Endothelial cell of umbilical vein (primary cell): ENCODE measurements at regions not wholly inside any gene's neighbourhood (a gene's known extent, or its start where the extent isn't known, plus 50 kb on each side); places are given as distances from the start of the nearest gene placed in this dataset.

Experiments
- BruUV-seq: library from RNA; stranded (reverse); fragments of 400-500 nt; replicated peaks from 2 replicates; lab custom pipeline; 2021; lab: Mats Ljungman, UMichigan
- CTCF ChIA-PET: fragments of 300-600, 350-600 bp; sonication (Branson Sonifier 250); formaldehyde crosslinking; loops from one replicate; lab custom pipeline; 2021; ENCODE audit warnings: antibody characterized with exemption, inconsistent platforms; lab: Charles Lee
- POLR2A ChIA-PET: fragments of 300-600, 350-600 bp; sonication (Branson Sonifier 250); formaldehyde crosslinking; loops from one replicate; lab custom pipeline; 2021; ENCODE audit warnings: antibody characterized with exemption, inconsistent platforms; lab: Charles Lee
- DNase-seq: peaks from one replicate; pipeline ENCODE4 v3.0.0-alpha.2; 2011; ENCODE audit warnings: low read depth, low spot score
- FAIRE-seq: peaks from 2 replicates; lab custom pipeline; 2011; peaks lifted over from hg19 to GRCh38; lab: Jason Lieb, UNC
- H2AFZ ChIP-seq: 2 replicates; pipeline ENCODE4 v1.6.0; 2012; ENCODE audit warnings: low read depth, low read length, control low read depth, inconsistent platforms
- H3K27ac ChIP-seq: 2 replicates; pipeline ENCODE4 v1.5.1; 2011; ENCODE audit warnings: low read depth, mild to moderate bottlenecking, control low read depth, low read length, moderate library complexity; ENCODE audit not compliant: insufficient read depth
- H3K27me3 ChIP-seq, 2 experiments: 2 replicates each; pipeline versions ENCODE4 v1.6.0 to v1.6.1; 2011; ENCODE audit warnings: low read length in 2 of 2, mixed read lengths in 1 of 2; ENCODE audit not compliant: control insufficient read depth in 2 of 2, insufficient read depth in 2 of 2
- H3K36me3 ChIP-seq, 2 experiments: 2 replicates in 1 of 2; 3 replicates in 1 of 2; pipeline ENCODE4 v1.5.1; 2011; ENCODE audit warnings: low read length in 2 of 2, mild to moderate bottlenecking in 1 of 2, moderate library complexity in 1 of 2; ENCODE audit not compliant: control insufficient read depth in 2 of 2, insufficient read depth in 2 of 2; ENCODE audit errors: extremely low read depth in 1 of 2
- H3K4me1 ChIP-seq: 3 replicates; pipeline ENCODE4 v1.5.1; 2011; ENCODE audit warnings: mild to moderate bottlenecking, low read length; ENCODE audit not compliant: control insufficient read depth, insufficient read depth; ENCODE audit errors: extremely low read depth
- H3K4me2 ChIP-seq: 2 replicates; pipeline ENCODE4 v1.6.1; 2011; ENCODE audit warnings: low read length, control low read depth, mixed read lengths; ENCODE audit not compliant: insufficient read depth
- H3K4me3 ChIP-seq, 3 experiments: fragments of 200-600 bp in 1 of 3; sonication (generic), shearing (Covaris generic) in 1 of 3; replicated peaks in 1 of 3; 2 replicates each; pipeline ENCODE4 v1.5.1; 2011 to 2016; ENCODE audit warnings: control low read depth in 3 of 3, low read length in 3 of 3, mild to moderate bottlenecking in 2 of 3, inconsistent platforms in 1 of 3, low read depth in 1 of 3, moderate library complexity in 1 of 3; ENCODE audit not compliant: insufficient read depth in 1 of 3
- H3K79me2 ChIP-seq: 2 replicates; pipeline ENCODE4 v1.6.0; 2012; ENCODE audit warnings: low read length, inconsistent platforms; ENCODE audit not compliant: control insufficient read depth, insufficient read depth
- H3K9ac ChIP-seq: replicated peaks from 2 replicates; pipeline ENCODE3; 2011; ENCODE audit warnings: low read length, control low read depth; ENCODE audit not compliant: insufficient read depth; ENCODE audit errors: extremely low read depth
- H3K9me1 ChIP-seq: replicated peaks from 3 replicates; pipeline ENCODE4 v1.6.0; 2011; ENCODE audit warnings: mild to moderate bottlenecking, low read length; ENCODE audit not compliant: control insufficient read depth, insufficient read depth; ENCODE audit errors: extremely low read depth
- H3K9me3 ChIP-seq: replicated peaks from 2 replicates; pipeline ENCODE4 v1.5.1; 2012; ENCODE audit warnings: low read length, inconsistent platforms; ENCODE audit not compliant: control insufficient read depth, insufficient read depth
- H4K20me1 ChIP-seq: replicated peaks from 2 replicates; pipeline ENCODE3; 2011; ENCODE audit warnings: mild to moderate bottlenecking, low read length; ENCODE audit not compliant: control insufficient read depth, insufficient read depth; ENCODE audit errors: extremely low read depth
- EZH2 ChIP-seq: IDR thresholded peaks from 2 replicates; pipeline ENCODE4 v1.6.1; 2012; ENCODE audit warnings: borderline replicate concordance, low read depth, mild to moderate bottlenecking, moderate library complexity, low read length, inconsistent platforms; ENCODE audit not compliant: severe bottlenecking
- FOS ChIP-seq: IDR thresholded peaks from 2 replicates; pipeline ENCODE4 v1.6.1; 2011; ENCODE audit warnings: mild to moderate bottlenecking, low read length, moderate library complexity, borderline replicate concordance; ENCODE audit not compliant: insufficient read depth
- GATA2 ChIP-seq: IDR thresholded peaks from 2 replicates; pipeline ENCODE4 v1.7.0; 2011; ENCODE audit warnings: low read depth, mild to moderate bottlenecking, moderate library complexity, mixed read lengths, low read length; ENCODE audit not compliant: insufficient read length, insufficient read depth
- JUN ChIP-seq: IDR thresholded peaks from 2 replicates; pipeline ENCODE4 v1.6.1; 2011; ENCODE audit warnings: borderline replicate concordance, low read depth; ENCODE audit not compliant: insufficient read length, insufficient read depth
- MAX ChIP-seq: IDR thresholded peaks from 2 replicates; pipeline ENCODE4 v1.6.1; 2011; ENCODE audit not compliant: insufficient read depth, insufficient read length
- MYC ChIP-seq: IDR thresholded peaks from one replicate; pipeline ENCODE4 v1.6.1; 2011; ENCODE audit warnings: mild to moderate bottlenecking, low read depth, low read length
- POLR2A ChIP-seq: IDR thresholded peaks from 2 replicates; pipeline ENCODE4 v1.6.1; 2012; ENCODE audit warnings: low read depth, mild to moderate bottlenecking, control low read depth, low read length
- POLR2AphosphoS5 ChIP-seq: IDR thresholded peaks from 2 replicates; pipeline ENCODE4 v1.6.1; 2012; ENCODE audit warnings: low read depth, mild to moderate bottlenecking, control low read depth, low read length, moderate library complexity; ENCODE audit not compliant: insufficient read depth
- dilution Hi-C: fragments of 300-500 bp; cut with MboI; formaldehyde crosslinking; loops from one replicate; pipeline ENCODE4 v1.15.0; 2019; ENCODE audit warnings: low sequenced_read_pairs; ENCODE audit not compliant: extremely low pct_ligation_motif_present
- intact Hi-C: fragments of 100-400 bp; cut with micrococcal nuclease; formaldehyde crosslinking; loops from one replicate; pipeline ENCODE4 v1.10.0; 2022
- TF ChIP-seq, protein P1 (sequence below), 2 donors: IDR thresholded peaks; 1 replicate in 1 of 2; 2 replicates in 1 of 2; pipeline ENCODE4 v1.5.1; 2011; ENCODE audit warnings: low read length in 2 of 2, mild to moderate bottlenecking in 2 of 2, moderate library complexity in 2 of 2, control low read depth in 1 of 2, inconsistent platforms in 1 of 2, low read depth in 1 of 2; ENCODE audit not compliant: insufficient read depth in 1 of 2; ENCODE audit errors: extremely low read depth in 1 of 2

- H3K36me3 ChIP-seq: no peaks in the 10 kb centered on the region
- H3K27ac ChIP-seq: no peak overlapping the region
- ChIA-PET CTCF (no interaction called here), POLR2A (no interaction called here)
- no peaks in the 10 kb centered on the region for H3K9me1 ChIP-seq
- no peak overlapping the region for H2AFZ ChIP-seq
- BruUV-seq: no TSS peak
- TF ChIP-seq POLR2AphosphoS5 (no peak), POLR2A (no peak), MYC (no peak), JUN (no peak), GATA2 (no peak), FOS (no peak), MAX (no peak), EZH2 (no peak)
- TF ChIP-seq, protein P1, sequence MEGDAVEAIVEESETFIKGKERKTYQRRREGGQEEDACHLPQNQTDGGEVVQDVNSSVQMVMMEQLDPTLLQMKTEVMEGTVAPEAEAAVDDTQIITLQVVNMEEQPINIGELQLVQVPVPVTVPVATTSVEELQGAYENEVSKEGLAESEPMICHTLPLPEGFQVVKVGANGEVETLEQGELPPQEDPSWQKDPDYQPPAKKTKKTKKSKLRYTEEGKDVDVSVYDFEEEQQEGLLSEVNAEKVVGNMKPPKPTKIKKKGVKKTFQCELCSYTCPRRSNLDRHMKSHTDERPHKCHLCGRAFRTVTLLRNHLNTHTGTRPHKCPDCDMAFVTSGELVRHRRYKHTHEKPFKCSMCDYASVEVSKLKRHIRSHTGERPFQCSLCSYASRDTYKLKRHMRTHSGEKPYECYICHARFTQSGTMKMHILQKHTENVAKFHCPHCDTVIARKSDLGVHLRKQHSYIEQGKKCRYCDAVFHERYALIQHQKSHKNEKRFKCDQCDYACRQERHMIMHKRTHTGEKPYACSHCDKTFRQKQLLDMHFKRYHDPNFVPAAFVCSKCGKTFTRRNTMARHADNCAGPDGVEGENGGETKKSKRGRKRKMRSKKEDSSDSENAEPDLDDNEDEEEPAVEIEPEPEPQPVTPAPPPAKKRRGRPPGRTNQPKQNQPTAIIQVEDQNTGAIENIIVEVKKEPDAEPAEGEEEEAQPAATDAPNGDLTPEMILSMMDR (IDR thresholded peaks at IDR 0.05; ENCODE audit: extremely low read depth in 1 of 2, insufficient read depth in 1 of 2, low read depth in 1 of 2, low read length in 2 of 2): no peak
- dilution Hi-C loops: no loop called here
- H3K4me2 ChIP-seq: no peak overlapping the region
- no peak overlapping the region for H3K9ac ChIP-seq
- H3K4me3 ChIP-seq: no peak overlapping the region
- FAIRE-seq: no peak
- no peaks in the 10 kb centered on the region for H3K9me3 ChIP-seq
- H3K4me1 ChIP-seq: no peaks in the 10 kb centered on the region
- no peaks in the 10 kb centered on the region for H3K79me2 ChIP-seq
- no peak for DNase-seq
- H3K27me3 ChIP-seq: no peaks in the 10 kb centered on the region
- no peaks in the 10 kb centered on the region for H4K20me1 ChIP-seq
- intact Hi-C loops: no loop called here
Observed at GRCh38 chr3:67291287-67292252, 293.5 kb downstream of the KBTBD8 start.
